Liver (tissue), 8 donors: ENCODE measurements at regions not wholly inside any gene's neighbourhood (a gene's known extent, or its start where the extent isn't known, plus 50 kb on each side); places are given as distances from the start of the nearest gene placed in this dataset.
A peak's percentile ranks its signal among the peaks of the same experiment; 100 is the strongest.
"Not testable (repeated sequence)": the region's sequence is repeated elsewhere in the genome, so short reads cannot be mapped to it uniquely, and the experiment has no call there.

Source experiments
- DNase-seq: peaks from one replicate; pipeline ENCODE4 v3.0.0-alpha.2; 2017; ENCODE audit warnings: low spot score
- H3K27ac ChIP-seq, 2 donors: one replicate each; pipeline ENCODE4 v1.7.0; 2013; ENCODE audit warnings: inconsistent platforms in 2 of 2, low read length in 2 of 2, control low read depth in 1 of 2, low read depth in 1 of 2, mild to moderate bottlenecking in 1 of 2
- H3K27me3 ChIP-seq, 4 donors: one replicate each; pipeline versions ENCODE4 v1.6.1 to v1.7.0; 2013; ENCODE audit warnings: low read length in 3 of 4, inconsistent platforms in 1 of 4, mild to moderate bottlenecking in 1 of 4, moderate library complexity in 1 of 4; ENCODE audit not compliant: control insufficient read depth in 4 of 4, insufficient read depth in 4 of 4
- H3K36me3 ChIP-seq, 4 donors: one replicate each; pipeline versions ENCODE4 v1.6.1 to v1.7.0; 2013; ENCODE audit warnings: low read length in 3 of 4, mild to moderate bottlenecking in 3 of 4, low read depth in 1 of 4, moderate library complexity in 1 of 4; ENCODE audit not compliant: control insufficient read depth in 4 of 4, insufficient read depth in 3 of 4
- H3K4me1 ChIP-seq, 4 donors: one replicate each; pipeline versions ENCODE4 v1.6.1 to v1.7.0; 2013; ENCODE audit warnings: low read length in 3 of 4, mild to moderate bottlenecking in 3 of 4, moderate library complexity in 1 of 4; ENCODE audit not compliant: control insufficient read depth in 4 of 4, insufficient read depth in 4 of 4
- H3K4me3 ChIP-seq, 3 donors: one replicate each; pipeline versions ENCODE4 v1.6.1 to v1.7.0; 2013; ENCODE audit warnings: low read length in 3 of 3, control low read depth in 1 of 3, low read depth in 1 of 3, mild to moderate bottlenecking in 1 of 3
- H3K9ac ChIP-seq, 2 donors: one replicate each; pipeline ENCODE4 v1.7.0; 2013; ENCODE audit warnings: low read length in 2 of 2, mild to moderate bottlenecking in 2 of 2, moderate library complexity in 2 of 2, control low read depth in 1 of 2, low read depth in 1 of 2
- H3K9me3 ChIP-seq, 4 donors: one replicate each; pipeline versions ENCODE4 v1.6.1 to v1.7.0; 2013; ENCODE audit warnings: low read length in 3 of 4; ENCODE audit not compliant: control insufficient read depth in 4 of 4
- ATF3 ChIP-seq: IDR thresholded peaks from 2 replicates; pipeline ENCODE4 v1.6.1; 2016; ENCODE audit warnings: antibody characterized with exemption
- CTCF ChIP-seq: fragments of 150-350 bp; IDR thresholded peaks from 2 replicates; pipeline ENCODE4 v1.5.1; 2017; ENCODE audit warnings: improper control_type of control experiment, low read depth, low read length; ENCODE audit not compliant: missing input control
- EGR1 ChIP-seq, 2 donors: IDR thresholded peaks; 2 replicates each; pipeline ENCODE4 v1.6.1; 2016 to 2018; ENCODE audit warnings: antibody characterized with exemption in 2 of 2, low read depth in 2 of 2
- FOXA1 ChIP-seq: IDR thresholded peaks from 2 replicates; pipeline ENCODE4 v1.6.1; 2016; ENCODE audit warnings: antibody characterized with exemption
- GABPA ChIP-seq, 2 donors: IDR thresholded peaks in 1 of 2; conservative IDR thresholded peaks in 1 of 2; 2 replicates each; pipeline ENCODE4 v1.6.1; 2016; ENCODE audit warnings: antibody characterized with exemption in 2 of 2, mild to moderate bottlenecking in 1 of 2, moderate library complexity in 1 of 2
- HNF4A ChIP-seq, 2 donors: conservative IDR thresholded peaks; 2 replicates each; pipeline ENCODE4 v1.6.1; 2016; ENCODE audit warnings: antibody characterized with exemption in 2 of 2, mild to moderate bottlenecking in 2 of 2
- HNF4G ChIP-seq: IDR thresholded peaks from 2 replicates; pipeline ENCODE4 v1.6.1; 2016; ENCODE audit warnings: antibody characterized with exemption
- JUND ChIP-seq, 2 donors: IDR thresholded peaks; 2 replicates each; pipeline ENCODE4 v1.6.1; 2016; ENCODE audit warnings: antibody characterized with exemption in 2 of 2
- MAX ChIP-seq: IDR thresholded peaks from 2 replicates; pipeline ENCODE4 v1.6.1; 2016; ENCODE audit warnings: antibody characterized with exemption
- NR2F2 ChIP-seq: IDR thresholded peaks from 2 replicates; pipeline ENCODE4 v1.6.1; 2016; ENCODE audit warnings: antibody characterized with exemption
- RAD21 ChIP-seq, 2 donors: IDR thresholded peaks; 2 replicates each; pipeline ENCODE4 v1.6.1; 2016; ENCODE audit warnings: antibody characterized with exemption in 2 of 2, mild to moderate bottlenecking in 2 of 2
- REST ChIP-seq: IDR thresholded peaks from 2 replicates; pipeline ENCODE4 v1.6.1; 2016; ENCODE audit warnings: antibody characterized with exemption, mild to moderate bottlenecking
- RXRA ChIP-seq, 2 donors: IDR thresholded peaks; 2 replicates each; pipeline ENCODE4 v1.6.1; 2017 to 2018; ENCODE audit warnings: antibody characterized with exemption in 2 of 2, mild to moderate bottlenecking in 1 of 2
- ZBTB33 ChIP-seq: IDR thresholded peaks from 2 replicates; pipeline ENCODE4 v1.6.1; 2016; ENCODE audit warnings: antibody characterized with exemption
- WGBS: extraction: QIAGEN DNeasy Blood & Tissue Kit; methylation state at CpG from one replicate; pipeline ENCODE4 v1.1.7; 2013; 5-methylcytosine and 5-hydroxymethylcytosine counted together
- donor health status: healthy.
- donor health status: healthy.
- donor health status: healthy.
- donor health status: healthy.
- donor health status: healthy.

GRCh38 chr5:110872963-110873362, 134.2 kb downstream of the SLC25A46 start:
- WGBS: 94% methylated on average over 7 of the region's 7 CpGs
- DNase-seq: no peak
- Histone ChIP-seq H3K9ac (no peak overlapping the region), H3K27me3 (no peaks in the 10 kb centered on the region), H3K9me3 (no peaks in the 10 kb centered on the region), H3K27ac (no peak overlapping the region), H3K4me3 (no peak overlapping the region), H3K4me1 (peaks cover 0 to 12% (median 5%) of the 10 kb centered on the region in 4 donors), H3K36me3 (no peaks in the 10 kb centered on the region)
- TF ChIP-seq HNF4G (no peak), RXRA (IDR thresholded peaks at IDR 0.05) (no peak), GABPA (IDR thresholded peaks at IDR 0.05 in 1 of 2, conservative IDR thresholded peaks at IDR 0.05 in 1 of 2) (no peak), FOXA1 (no peak), MAX (no peak), NR2F2 (no peak), REST (no peak), JUND (IDR thresholded peaks at IDR 0.05) (no peak), ZBTB33 (no peak), CTCF (no peak), RAD21 (IDR thresholded peaks at IDR 0.05) (no peak), HNF4A (conservative IDR thresholded peaks at IDR 0.05) (no peak)

GRCh38 chr5:110873773-110874437, 135.1 kb downstream of the SLC25A46 start:
- no peaks in the 10 kb centered on the region for H3K36me3 ChIP-seq
- H3K27me3 ChIP-seq: no peaks in the 10 kb centered on the region
- WGBS: 36% methylated on average over 3 of the region's 3 CpGs
- H3K27ac ChIP-seq: no peak overlapping the region
- H3K4me3 ChIP-seq: no peak overlapping the region
- no peaks in the 10 kb centered on the region for H3K9me3 ChIP-seq
- no peak overlapping the region for H3K9ac ChIP-seq
- TF ChIP-seq EGR1 (IDR thresholded peaks at IDR 0.05; ENCODE audit: low read depth in 2 of 2) (no peak), HNF4G (no peak), RXRA (IDR thresholded peaks at IDR 0.05) (peak in 1 of 2 donors; percentile 48), ATF3 (no peak), HNF4A (conservative IDR thresholded peaks at IDR 0.05) (peak in 1 of 2 donors; percentile 21)
- peaks cover 0 to 12% (median 5%) of the 10 kb centered on the region in 4 donors for H3K4me1 ChIP-seq
- DNase-seq: no peak

- not testable (repeated sequence) for H3K27me3 ChIP-seq, H3K9me3 ChIP-seq, H3K27ac ChIP-seq, DNase-seq, H3K9ac ChIP-seq, H3K4me3 ChIP-seq, H3K36me3 ChIP-seq
- peaks cover 2 to 20% (median 8%) of the 10 kb centered on the region in 4 donors for H3K4me1 ChIP-seq
Measured at GRCh38 chr5:110875115-110875514, 136.3 kb downstream of the SLC25A46 start.
